SW480 (cell line): ENCODE measurements at regions not wholly inside any gene's neighbourhood (a gene's known extent, or its start where the extent isn't known, plus 50 kb on each side); places are given as distances from the start of the nearest gene placed in this dataset.
A peak's percentile ranks its signal among the peaks of the same experiment; 100 is the strongest.

Experiments
- DNase-seq: peaks from one replicate; pipeline ENCODE4 v3.0.0-alpha.2; 2016; ENCODE audit warnings: low spot score

DNA sequence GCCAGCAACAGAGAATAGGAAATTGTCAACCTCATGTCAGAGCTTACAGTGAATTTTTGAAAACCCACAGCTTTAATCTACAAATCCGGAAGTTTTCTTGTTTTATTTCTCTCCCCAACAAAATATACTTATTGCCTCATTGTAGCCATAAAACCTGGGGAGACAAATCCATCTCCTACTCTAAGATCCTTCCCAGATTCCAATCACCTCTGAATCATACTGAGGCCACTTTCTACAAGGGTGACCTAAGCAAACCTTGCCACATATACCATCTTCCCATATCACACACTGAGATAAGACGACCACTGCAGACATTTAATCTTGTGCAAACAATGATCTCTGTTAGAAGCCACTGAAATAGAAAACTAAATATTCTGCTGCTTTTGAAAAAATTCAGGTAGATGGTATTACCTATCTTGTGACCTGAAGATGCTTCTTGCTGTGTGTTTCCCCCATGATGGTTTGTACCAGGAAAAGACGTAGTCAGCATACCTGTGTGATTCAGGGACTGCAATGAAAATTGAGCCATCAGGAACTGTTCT, 171.5 kb upstream of the DUSP10 start:
- DNase-seq, result no peak

- no peak for DNase-seq
These were observed 170.3 kb upstream of the DUSP10 start for GRCh38 chr1:221912230-221912629.

DNA sequence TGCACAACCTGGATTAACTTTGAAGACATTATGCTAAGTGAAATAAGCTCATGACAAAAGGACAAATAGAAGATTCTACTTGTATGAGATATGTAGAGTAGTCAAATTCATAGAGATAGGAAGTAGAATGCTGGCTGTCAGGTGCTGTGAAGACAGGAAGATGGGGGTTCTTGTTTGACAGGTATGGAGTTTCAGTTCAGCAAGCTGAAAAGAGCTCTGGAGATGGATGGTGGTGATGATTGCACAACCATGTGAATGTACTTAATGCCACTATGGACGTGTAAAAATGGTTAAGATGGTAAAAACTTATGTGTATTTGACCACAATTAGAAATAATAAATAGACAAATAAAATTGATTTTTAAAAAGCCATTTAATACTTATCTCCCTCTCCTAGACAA, 169.8 kb upstream of the DUSP10 start:
- DNase-seq, result no peak

DNA sequence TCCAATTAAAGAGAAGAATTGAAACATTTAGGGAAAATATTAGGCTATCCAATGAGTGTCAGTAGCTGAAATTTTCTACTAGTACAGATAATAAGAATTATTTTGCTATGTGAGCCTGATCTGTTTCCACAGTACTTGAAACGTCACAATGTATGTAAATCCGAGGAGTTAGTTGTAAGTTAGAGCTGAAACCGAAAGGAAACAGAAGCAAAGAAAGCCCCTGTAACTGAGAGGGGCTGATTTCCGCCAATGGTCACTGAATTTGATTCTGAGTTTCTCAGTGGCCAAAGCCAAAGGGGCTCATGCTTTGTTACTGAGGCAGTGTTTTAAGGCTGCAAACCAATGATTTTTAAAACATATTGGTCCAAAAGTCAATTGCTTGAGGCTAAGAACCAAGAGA, 168.3 kb upstream of the DUSP10 start:
- no peak for DNase-seq

- no peak for DNase-seq
These were observed 166.7 kb upstream of the DUSP10 start for GRCh38 chr1:221908573-221908972.

DNA sequence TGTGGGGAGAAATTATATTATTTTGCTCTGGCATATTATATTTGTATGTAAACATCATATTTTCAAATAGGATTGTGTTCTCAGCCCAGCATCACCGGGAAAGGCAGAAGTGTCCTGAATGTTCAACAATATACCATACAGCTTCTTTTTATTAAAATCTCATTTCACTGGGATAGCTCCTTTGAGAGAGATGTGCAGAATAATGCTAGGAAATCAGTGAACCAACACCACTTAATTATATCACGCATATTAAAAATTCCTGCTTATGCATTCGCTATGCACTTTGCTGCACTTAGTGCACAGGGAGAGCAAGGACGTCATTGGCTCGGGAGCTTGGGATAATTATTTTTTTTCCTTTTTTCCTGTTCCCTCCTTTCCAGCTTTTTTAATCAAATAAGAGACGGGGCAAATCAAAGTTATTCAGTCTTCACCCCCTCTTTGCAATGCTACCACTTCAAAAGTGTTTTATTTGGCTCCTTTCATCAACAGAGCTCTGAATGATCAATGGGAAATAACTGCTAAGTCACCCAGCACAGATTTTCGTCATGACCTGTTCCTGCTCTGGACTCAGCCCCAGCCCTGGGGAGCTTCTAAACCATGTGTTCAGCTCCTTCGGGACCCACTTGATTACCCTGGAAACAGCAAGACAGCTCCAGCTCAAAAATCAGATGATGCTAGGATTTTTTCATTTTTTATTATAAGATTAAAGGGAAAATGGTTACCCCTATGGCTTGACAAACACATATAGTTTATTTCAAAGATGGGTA, 165.5 kb upstream of the DUSP10 start:
- no peak for DNase-seq

GRCh38 chr1:221905802-221906201, 163.9 kb upstream of the DUSP10 start:
- no peak for DNase-seq

DNA sequence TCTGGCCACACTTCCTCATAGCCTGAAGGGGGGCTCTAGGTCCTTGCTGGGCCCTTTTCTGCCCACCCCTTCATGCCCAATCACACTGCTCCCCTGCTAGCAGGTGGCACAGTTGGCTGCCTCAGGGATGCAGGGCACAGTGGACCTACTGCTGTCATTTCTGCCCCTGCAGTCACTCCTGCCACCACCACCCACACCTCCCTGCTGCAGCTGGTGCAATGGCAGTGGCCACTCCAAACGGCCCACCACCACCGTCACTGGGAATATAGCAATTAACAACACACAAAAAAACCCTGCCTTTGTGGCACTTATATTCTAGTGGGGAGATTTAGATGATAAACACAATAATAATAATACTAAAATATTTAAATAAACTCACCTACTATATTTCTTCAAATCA, 162.4 kb upstream of the DUSP10 start:
- DNase-seq, result no peak

DNA sequence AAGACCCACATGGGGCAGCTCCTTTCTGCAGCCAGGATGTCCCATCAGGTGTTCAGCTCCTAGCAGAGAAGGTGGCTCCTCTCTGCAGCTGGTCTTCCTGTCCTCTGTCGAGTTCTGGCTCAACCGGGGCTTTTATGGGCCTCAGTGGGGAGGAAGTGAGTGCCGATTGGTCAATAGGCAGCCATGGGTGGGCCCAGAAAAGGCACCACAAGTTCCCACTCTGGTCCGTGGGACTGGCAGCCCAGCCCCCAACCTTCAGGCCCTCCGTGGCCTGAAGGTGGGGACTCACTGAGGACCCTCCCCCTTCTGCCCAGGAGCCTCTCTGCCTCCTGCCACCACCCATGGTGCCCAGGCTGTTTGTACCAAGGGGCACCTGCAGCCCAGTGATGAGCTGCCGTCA, 161.7 kb upstream of the DUSP10 start:
- DNase-seq, result no peak

DNA sequence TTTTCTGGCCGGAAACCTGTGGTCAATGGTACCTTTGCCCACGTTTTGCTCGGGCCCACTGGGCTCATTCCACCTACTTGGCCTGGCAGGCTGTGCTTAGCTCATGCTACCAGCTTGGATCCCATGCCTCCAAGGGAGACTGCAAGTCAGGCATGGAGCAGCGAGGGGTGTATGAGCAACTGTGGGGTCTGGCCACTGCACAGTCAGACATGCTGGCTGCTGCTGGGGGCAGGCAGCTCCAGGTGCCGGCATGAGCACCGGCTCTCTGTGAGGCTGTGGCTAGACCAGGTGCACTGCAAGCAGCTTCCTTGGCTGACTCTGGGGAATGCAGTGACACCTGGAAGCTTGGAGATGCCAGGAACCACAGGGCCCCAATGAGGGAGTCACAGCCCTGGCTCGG, 161.1 kb upstream of the DUSP10 start:
- no peak for DNase-seq

DNA sequence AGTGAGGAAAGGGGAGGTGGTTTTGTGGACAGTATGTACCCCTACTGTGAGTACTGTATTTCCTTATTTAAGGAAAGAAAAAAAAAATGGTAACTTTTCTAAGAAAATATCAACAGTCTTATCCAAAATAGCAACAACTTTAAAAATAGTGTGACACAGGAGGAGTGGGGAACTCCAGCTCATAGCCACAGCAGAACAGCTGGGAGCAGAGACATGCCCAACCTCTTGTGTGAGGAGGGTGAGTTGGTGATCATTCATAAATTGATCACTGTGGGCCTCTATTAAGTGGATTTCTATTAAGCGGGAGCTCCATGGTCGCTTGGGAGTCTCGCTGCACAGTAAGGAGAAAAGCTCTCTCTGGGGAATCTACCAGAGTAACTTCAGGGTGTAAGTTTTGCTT, 158.8 kb upstream of the DUSP10 start:
- no peak for DNase-seq

DNA sequence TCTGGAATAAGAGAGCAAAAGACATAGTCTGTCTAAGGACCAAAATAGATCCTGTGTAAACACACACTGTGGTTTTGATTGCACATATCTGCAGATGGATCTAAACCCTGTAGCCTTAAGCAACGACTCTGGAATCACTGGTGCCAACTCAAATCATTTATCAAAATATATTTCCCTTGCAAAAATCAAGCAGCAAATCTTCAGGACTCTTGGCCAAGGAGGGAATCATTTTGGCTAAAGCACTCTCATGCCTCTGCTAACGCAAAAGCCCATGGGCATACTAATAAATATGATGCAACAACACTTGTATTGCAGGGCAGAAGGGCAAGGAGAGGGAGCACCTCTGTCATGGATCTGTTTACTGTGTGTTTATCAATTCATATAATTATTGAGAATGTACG, 155.4 kb upstream of the DUSP10 start:
- DNase-seq, result no peak

- DNase-seq, result no peak
These were observed 150.5 kb upstream of the DUSP10 start for GRCh38 chr1:221892301-221892830.

DNA sequence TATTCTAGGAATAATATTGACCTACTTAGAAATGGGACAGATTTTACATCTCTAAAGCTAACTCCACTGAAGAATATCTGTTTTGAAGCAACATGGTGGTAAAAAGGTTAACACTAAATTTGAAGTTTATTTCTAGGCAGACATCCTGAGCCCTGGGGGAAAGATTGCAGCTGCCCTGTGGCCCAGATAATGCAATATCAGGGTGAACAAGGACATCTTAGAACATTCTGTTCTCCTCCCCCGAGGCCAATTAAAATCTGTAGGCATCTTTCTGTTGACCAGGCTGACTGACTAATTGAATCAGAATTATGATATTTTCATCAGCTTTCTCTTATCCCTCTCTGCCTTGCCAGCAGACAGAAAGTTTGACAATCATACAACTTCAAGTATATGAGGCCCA, 149.8 kb upstream of the DUSP10 start:
- no peak for DNase-seq

DNA sequence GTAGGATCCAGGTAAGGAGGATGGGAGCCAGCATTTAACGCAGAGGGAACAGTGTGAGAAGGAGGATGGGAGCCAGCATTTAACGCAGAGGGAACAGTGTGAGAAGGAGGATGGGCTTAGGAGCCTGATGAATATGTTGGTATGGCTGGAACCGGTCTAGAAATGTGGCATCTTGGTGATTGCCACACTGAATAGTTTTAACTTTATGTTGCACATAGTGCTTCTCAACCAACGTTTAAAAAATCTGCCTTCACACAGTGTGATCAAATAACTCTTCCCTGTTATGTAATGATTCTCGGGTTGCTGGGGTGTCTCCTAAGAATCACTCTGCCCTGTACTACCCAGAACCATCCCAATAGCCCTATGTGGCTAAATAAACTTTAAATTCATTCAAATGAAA, 146.9 kb upstream of the DUSP10 start:
- DNase-seq, result no peak

- DNase-seq, result no peak
These were observed 146.3 kb upstream of the DUSP10 start for GRCh38 chr1:221888218-221888617.

GRCh38 chr1:221887758-221888157, 145.9 kb upstream of the DUSP10 start:
- DNase-seq, result no peak

DNA sequence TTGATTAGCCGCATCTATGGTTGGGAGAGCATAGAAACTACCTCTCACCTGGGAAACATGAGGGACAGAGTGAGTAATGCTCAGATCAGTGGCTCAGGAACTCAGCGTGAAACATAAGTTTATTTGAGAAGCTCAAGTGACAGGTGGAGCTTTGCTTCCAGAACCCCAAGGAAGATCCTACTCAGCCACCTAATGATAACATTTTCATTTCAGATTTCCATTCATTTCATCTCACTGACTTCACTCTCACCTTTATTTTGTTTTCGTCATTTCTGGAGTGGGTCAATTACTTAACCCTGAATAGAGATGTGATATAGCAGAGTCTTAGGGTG, 145.5 kb upstream of the DUSP10 start:
- no peak for DNase-seq

GRCh38 chr1:221886743-221887414, 145.0 kb upstream of the DUSP10 start:
- DNase-seq, result peak; percentile 77

DNA sequence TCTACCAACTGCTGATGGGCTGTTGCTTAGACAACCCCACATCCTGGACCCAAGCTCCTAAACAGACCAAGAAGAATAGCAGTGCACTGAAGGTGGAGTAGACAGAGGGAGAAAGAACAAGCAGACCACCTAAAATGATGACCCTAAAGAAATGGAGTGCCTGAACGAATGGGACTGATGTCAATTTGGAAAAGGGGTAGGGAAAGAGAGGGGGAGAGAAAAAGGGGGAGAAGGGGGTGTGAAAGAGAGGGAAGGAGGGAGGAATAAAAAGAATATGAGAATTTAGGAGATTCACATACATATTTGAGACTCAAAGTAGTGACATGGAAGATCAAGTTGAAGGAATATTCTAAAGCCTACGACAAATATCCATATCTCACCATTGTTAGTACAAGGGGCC, 144.4 kb upstream of the DUSP10 start:
- no peak for DNase-seq

GRCh38 chr1:221884821-221885220, 142.9 kb upstream of the DUSP10 start:
- DNase-seq, result no peak

GRCh38 chr1:221881805-221882581, 140.1 kb upstream of the DUSP10 start:
- DNase-seq, result no peak

DNA sequence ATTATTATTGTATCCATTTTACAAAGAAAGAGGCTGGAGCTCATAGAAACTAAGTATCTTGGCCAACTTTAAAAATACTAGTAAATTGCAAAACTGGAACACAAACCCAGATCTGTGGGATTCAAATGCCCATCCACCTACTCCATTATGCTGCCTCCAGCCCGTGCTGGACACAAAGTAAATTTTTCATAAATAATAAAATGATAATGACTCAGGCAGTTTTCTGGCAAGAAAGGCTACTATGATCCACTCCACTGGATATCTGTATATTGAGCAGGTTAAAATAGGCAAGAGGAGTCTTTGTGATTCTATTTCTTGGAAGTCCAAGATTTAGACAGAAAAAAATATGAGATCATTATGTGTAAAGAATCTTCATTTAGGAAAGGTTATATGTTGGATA, 138.3 kb upstream of the DUSP10 start:
- no peak for DNase-seq
